Lower leg skin (tissue), 3 donors: ENCODE measurements at regions not wholly inside any gene's neighbourhood (a gene's known extent, or its start where the extent isn't known, plus 50 kb on each side); places are given as distances from the start of the nearest gene placed in this dataset.

Experiments
- CTCF ChIP-seq, 3 donors: fragments of 450-650 bp; IDR thresholded peaks; one replicate each; pipeline ENCODE4 v1.5.1; 2016; ENCODE audit warnings: antibody characterized with exemption in 3 of 3, mild to moderate bottlenecking in 3 of 3, moderate library complexity in 2 of 3
- POLR2A ChIP-seq, 2 donors: fragments of 450-650 bp; IDR thresholded peaks; one replicate each; pipeline ENCODE4 v1.6.1; 2016 to 2017; ENCODE audit warnings: antibody characterized with exemption in 2 of 2, mild to moderate bottlenecking in 1 of 2, moderate library complexity in 1 of 2

GRCh38 chr6:22091424-22091948 lies 205.3 kb downstream of the PRL start:
- TF ChIP-seq CTCF (IDR thresholded peaks at IDR 0.05) = no peak
- TF ChIP-seq POLR2A (IDR thresholded peaks at IDR 0.05) = no peak
